ENCODE measurements at regions not wholly inside any gene's neighbourhood (a gene's known extent, or its start where the extent isn't known, plus 50 kb on each side); places are given as distances from the start of the nearest gene placed in this dataset.
"Not testable (repeated sequence)": the region's sequence is repeated elsewhere in the genome, so short reads cannot be mapped to it uniquely, and the experiment has no call there.

- no peak overlapping the region for H4K91ac ChIP-seq (ENCODE audit: insufficient read length, low read depth, low read length)
These were observed 94.6 kb upstream of the NANOGP8 start for GRCh38 chr15:35179739-35180138.

GRCh38 chr15:35178186-35178585, 93.1 kb upstream of the NANOGP8 start:
- H3K4me2 ChIP-seq (ENCODE audit: insufficient read depth, insufficient read length, low read length); H4K91ac ChIP-seq (ENCODE audit: insufficient read length, low read depth, low read length); H3K23ac ChIP-seq (ENCODE audit: insufficient read length, low read depth, low read length); H3K23me2 ChIP-seq (ENCODE audit: insufficient read length, low read depth, low read length, poor library complexity, severe bottlenecking); H3K79me1 ChIP-seq (ENCODE audit: insufficient read depth, low read depth, low read length, poor library complexity, severe bottlenecking); H3K18ac ChIP-seq (ENCODE audit: insufficient read length, low read depth, low read length); H3K27ac ChIP-seq (ENCODE audit: insufficient read length, low read depth, low read length); H3K9me3 Mint-ChIP-seq; H4K5ac ChIP-seq (ENCODE audit: insufficient read length, low read depth, low read length); H3K27ac Mint-ChIP-seq; H2AFZ ChIP-seq (ENCODE audit: low read length); H3K79me2 ChIP-seq (ENCODE audit: insufficient read depth, low read length); H2AK5ac ChIP-seq (ENCODE audit: insufficient read length, low read length); H4K8ac ChIP-seq (replicated peaks; ENCODE audit: insufficient read length, low read depth, low read length); H2BK20ac ChIP-seq (ENCODE audit: low read depth, low read length, poor library complexity, severe bottlenecking); H3K27me3 ChIP-seq (ENCODE audit: insufficient read depth, low read length); H2BK15ac ChIP-seq (ENCODE audit: low read depth, low read length); H3K36me3 Mint-ChIP-seq (ENCODE audit: insufficient read depth in 1 of 3, low read depth in 3 of 3); H2BK120ac ChIP-seq (ENCODE audit: low read depth, low read length, poor library complexity, severe bottlenecking); H2BK5ac ChIP-seq (ENCODE audit: insufficient read length, low read length); H3K4me1 ChIP-seq (ENCODE audit: insufficient read depth, low read length); H3K4me3 Mint-ChIP-seq; H3K9ac ChIP-seq (ENCODE audit: extremely low read depth, insufficient read length, low read length); H3T11ph ChIP-seq (ENCODE audit: low read length); H3K9me3 ChIP-seq (ENCODE audit: control insufficient read depth, low read depth, low read length); H3K27me3 Mint-ChIP-seq (ENCODE audit: low read depth); H4K20me1 ChIP-seq (ENCODE audit: control insufficient read depth, insufficient read depth, insufficient read length); DNase-seq; H2BK12ac ChIP-seq (ENCODE audit: insufficient read length, low read depth, low read length); H3K14ac ChIP-seq (ENCODE audit: insufficient read depth, low read length); H3K4ac ChIP-seq (ENCODE audit: low read depth, low read length); H3K56ac ChIP-seq (ENCODE audit: insufficient read length, low read depth, low read length): not testable (repeated sequence)
- peaks cover 17 to 22% of the 10 kb centered on the region in 2 experiments for H3K4me1 Mint-ChIP-seq
- no CpG with 5 or more reads among the region's 1 CpG for WGBS (ENCODE audit: extremely low coverage, insufficient read length, low lambda C conversion rate)

More at GRCh38 chr15:35179739-35180138, 94.6 kb upstream of the NANOGP8 start:
- no peak overlapping the region for H4K8ac ChIP-seq (replicated peaks; ENCODE audit: insufficient read length, low read depth, low read length)
- no peaks in the 10 kb centered on the region for H4K20me1 ChIP-seq (ENCODE audit: control insufficient read depth, insufficient read depth, insufficient read length)
- Mint-ChIP-seq H3K36me3 (ENCODE audit: insufficient read depth in 1 of 3, low read depth in 3 of 3) (peaks cover 0 to 3% (median 0%) of the 10 kb centered on the region in 3 experiments; a peak in 1 of 7 replicates), H3K4me3 (no peak overlapping the region), H3K4me1 (peaks cover 33 to 36% of the 10 kb centered on the region in 2 experiments), H3K9me3 (no peaks in the 10 kb centered on the region; a peak in 2 of 5 replicates), H3K27ac (no peak overlapping the region), H3K27me3 (ENCODE audit: low read depth) (peaks cover 20% of the 10 kb centered on the region)
- H3K4me2 ChIP-seq (ENCODE audit: insufficient read depth, insufficient read length, low read length), result no peak overlapping the region
- H3K4ac ChIP-seq (ENCODE audit: low read depth, low read length), result no peak overlapping the region
- H3K9me3 ChIP-seq (ENCODE audit: control insufficient read depth, low read depth, low read length), result no peaks in the 10 kb centered on the region
- no peaks in the 10 kb centered on the region for H3K23me2 ChIP-seq (ENCODE audit: insufficient read length, low read depth, low read length, poor library complexity, severe bottlenecking)
- no peak overlapping the region for H2BK120ac ChIP-seq (ENCODE audit: low read depth, low read length, poor library complexity, severe bottlenecking)
- H3K27me3 ChIP-seq (ENCODE audit: insufficient read depth, low read length), result no peaks in the 10 kb centered on the region
- DNase-seq, result no peak
- no peak overlapping the region for H2AFZ ChIP-seq (ENCODE audit: low read length)
- H3K23ac ChIP-seq (ENCODE audit: insufficient read length, low read depth, low read length), result no peak overlapping the region
- no peak overlapping the region for H2AK5ac ChIP-seq (ENCODE audit: insufficient read length, low read length)
- no peak overlapping the region for H2BK20ac ChIP-seq (ENCODE audit: low read depth, low read length, poor library complexity, severe bottlenecking)
- no peak overlapping the region for H2BK12ac ChIP-seq (ENCODE audit: insufficient read length, low read depth, low read length)
- H3K56ac ChIP-seq (ENCODE audit: insufficient read length, low read depth, low read length), result no peak overlapping the region
- no peak overlapping the region for H2BK15ac ChIP-seq (ENCODE audit: low read depth, low read length)
- WGBS (ENCODE audit: extremely low coverage, insufficient read length, low lambda C conversion rate), result no CpG with 5 or more reads among the region's 3 CpGs
- no peak overlapping the region for H3K27ac ChIP-seq (ENCODE audit: insufficient read length, low read depth, low read length)
- H3K18ac ChIP-seq (ENCODE audit: insufficient read length, low read depth, low read length), result no peak overlapping the region
- no peak for TF ChIP-seq CTCF (conservative IDR thresholded peaks at IDR 0.05)
- no peak overlapping the region for H3K14ac ChIP-seq (ENCODE audit: insufficient read depth, low read length)
- no peaks in the 10 kb centered on the region for H3K79me1 ChIP-seq (ENCODE audit: insufficient read depth, low read depth, low read length, poor library complexity, severe bottlenecking)
- H3K79me2 ChIP-seq (ENCODE audit: insufficient read depth, low read length), result no peaks in the 10 kb centered on the region
- no peak overlapping the region for H4K5ac ChIP-seq (ENCODE audit: insufficient read length, low read depth, low read length)
- H2BK5ac ChIP-seq (ENCODE audit: insufficient read length, low read length), result no peak overlapping the region
- H3K4me1 ChIP-seq (ENCODE audit: insufficient read depth, low read length), result no peaks in the 10 kb centered on the region; the same call in 1 of the 2 replicates
- H3K9ac ChIP-seq (ENCODE audit: extremely low read depth, insufficient read length, low read length), result no peak overlapping the region
- H3T11ph ChIP-seq (ENCODE audit: low read length), result no peak overlapping the region
